ENCODE measurements at regions not wholly inside any gene's neighbourhood (a gene's known extent, or its start where the extent isn't known, plus 50 kb on each side); places are given as distances from the start of the nearest gene placed in this dataset.

DNA sequence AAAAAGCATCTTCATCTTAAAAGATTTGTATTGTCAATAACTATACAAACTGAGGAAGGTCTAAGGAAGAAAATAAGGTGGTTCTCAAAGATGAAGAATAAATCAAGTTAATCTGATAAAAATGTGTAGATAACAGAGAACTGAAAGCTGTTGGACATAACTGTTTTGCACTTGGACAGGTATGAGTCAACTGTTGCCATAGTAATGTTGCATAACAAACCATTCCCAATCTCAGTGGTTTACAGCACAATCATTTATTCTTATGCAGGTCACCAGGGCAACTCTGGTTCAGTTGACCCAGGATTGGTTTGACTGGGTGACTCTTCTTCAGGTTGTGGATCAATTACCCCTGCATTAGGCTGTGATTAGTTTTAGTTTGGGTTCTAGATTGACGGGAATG lies 2197.7 kb downstream of the ARAP2 start:
- Mint-ChIP-seq H3K4me3 (no peak overlapping the region), H3K27me3 (ENCODE audit: insufficient read depth, low read depth) (no peaks in the 10 kb centered on the region), H3K9me3 (no peaks in the 10 kb centered on the region), H3K27ac (no peak overlapping the region), H3K36me3 (no peaks in the 10 kb centered on the region), H3K4me1 (no peaks in the 10 kb centered on the region)
- Histone ChIP-seq H4K20me1 (ENCODE audit: low read depth) (no peaks in the 10 kb centered on the region), H3K27ac (no peak overlapping the region), H3K9ac (no peak overlapping the region), H2AFZ (replicated peaks) (no peak overlapping the region), H3K4me3 (no peak overlapping the region), H3K4me1 (no peaks in the 10 kb centered on the region), H3K27me3 (no peaks in the 10 kb centered on the region), H3K9me3 (ENCODE audit: low read depth) (no peaks in the 10 kb centered on the region), H3F3A (ENCODE audit: low read depth) (no peaks in the 10 kb centered on the region), H3K79me2 (ENCODE audit: low read depth) (no peaks in the 10 kb centered on the region), H3K36me3 (no peaks in the 10 kb centered on the region), H3K4me2 (no peak overlapping the region)
- TF ChIP-seq, protein P1, sequence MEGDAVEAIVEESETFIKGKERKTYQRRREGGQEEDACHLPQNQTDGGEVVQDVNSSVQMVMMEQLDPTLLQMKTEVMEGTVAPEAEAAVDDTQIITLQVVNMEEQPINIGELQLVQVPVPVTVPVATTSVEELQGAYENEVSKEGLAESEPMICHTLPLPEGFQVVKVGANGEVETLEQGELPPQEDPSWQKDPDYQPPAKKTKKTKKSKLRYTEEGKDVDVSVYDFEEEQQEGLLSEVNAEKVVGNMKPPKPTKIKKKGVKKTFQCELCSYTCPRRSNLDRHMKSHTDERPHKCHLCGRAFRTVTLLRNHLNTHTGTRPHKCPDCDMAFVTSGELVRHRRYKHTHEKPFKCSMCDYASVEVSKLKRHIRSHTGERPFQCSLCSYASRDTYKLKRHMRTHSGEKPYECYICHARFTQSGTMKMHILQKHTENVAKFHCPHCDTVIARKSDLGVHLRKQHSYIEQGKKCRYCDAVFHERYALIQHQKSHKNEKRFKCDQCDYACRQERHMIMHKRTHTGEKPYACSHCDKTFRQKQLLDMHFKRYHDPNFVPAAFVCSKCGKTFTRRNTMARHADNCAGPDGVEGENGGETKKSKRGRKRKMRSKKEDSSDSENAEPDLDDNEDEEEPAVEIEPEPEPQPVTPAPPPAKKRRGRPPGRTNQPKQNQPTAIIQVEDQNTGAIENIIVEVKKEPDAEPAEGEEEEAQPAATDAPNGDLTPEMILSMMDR (IDR thresholded peaks at IDR 0.05), result no peak
- TF ChIP-seq EZH2 (IDR thresholded peaks at IDR 0.05) (no peak), EZH2phosphoT487 (IDR thresholded peaks at IDR 0.05) (no peak)
- DNase-seq (ENCODE audit: low spot score), result no peak

DNA sequence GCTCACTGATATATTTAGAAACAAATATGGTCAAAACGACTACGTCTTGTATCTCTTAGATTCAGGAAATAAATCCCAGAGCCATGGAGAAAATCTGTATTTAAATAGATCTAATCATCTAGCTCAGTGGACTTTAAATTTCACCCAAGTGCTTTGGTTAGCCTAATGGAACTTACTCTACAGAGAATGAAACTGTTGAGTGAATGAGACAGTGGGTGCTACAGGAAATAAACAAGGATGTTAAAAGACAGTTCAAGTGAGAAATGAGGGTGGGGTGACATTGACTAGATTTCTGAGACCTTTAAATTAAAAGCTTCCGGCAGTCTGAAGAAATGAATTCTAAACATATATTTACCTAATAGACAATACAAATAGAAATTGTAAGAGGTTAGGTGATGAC lies 2197.0 kb downstream of the ARAP2 start:
- H3K9ac ChIP-seq, result no peak overlapping the region
- no peaks in the 10 kb centered on the region for H4K20me1 ChIP-seq (ENCODE audit: low read depth)
- no peak overlapping the region for H3K27ac ChIP-seq
- no peaks in the 10 kb centered on the region for H3K9me3 ChIP-seq (ENCODE audit: low read depth)
- H3K4me3 Mint-ChIP-seq, result no peak overlapping the region
- no peaks in the 10 kb centered on the region for H3K27me3 ChIP-seq
- H3K4me1 ChIP-seq, result no peaks in the 10 kb centered on the region
- no peak overlapping the region for H3K27ac Mint-ChIP-seq
- H3F3A ChIP-seq (ENCODE audit: low read depth), result no peaks in the 10 kb centered on the region
- no peak for TF ChIP-seq EZH2 (IDR thresholded peaks at IDR 0.05)
- H3K79me2 ChIP-seq (ENCODE audit: low read depth), result no peaks in the 10 kb centered on the region
- H3K4me1 Mint-ChIP-seq, result no peaks in the 10 kb centered on the region
- no peaks in the 10 kb centered on the region for H3K27me3 Mint-ChIP-seq (ENCODE audit: insufficient read depth, low read depth)
- H3K4me2 ChIP-seq, result no peak overlapping the region
- no peaks in the 10 kb centered on the region for H3K36me3 ChIP-seq
- DNase-seq (ENCODE audit: low spot score), result no peak
- no peak overlapping the region for H3K4me3 ChIP-seq
- no peak overlapping the region for H2AFZ ChIP-seq (replicated peaks)
- H3K9me3 Mint-ChIP-seq, result no peaks in the 10 kb centered on the region
- H3K36me3 Mint-ChIP-seq, result no peaks in the 10 kb centered on the region

DNA sequence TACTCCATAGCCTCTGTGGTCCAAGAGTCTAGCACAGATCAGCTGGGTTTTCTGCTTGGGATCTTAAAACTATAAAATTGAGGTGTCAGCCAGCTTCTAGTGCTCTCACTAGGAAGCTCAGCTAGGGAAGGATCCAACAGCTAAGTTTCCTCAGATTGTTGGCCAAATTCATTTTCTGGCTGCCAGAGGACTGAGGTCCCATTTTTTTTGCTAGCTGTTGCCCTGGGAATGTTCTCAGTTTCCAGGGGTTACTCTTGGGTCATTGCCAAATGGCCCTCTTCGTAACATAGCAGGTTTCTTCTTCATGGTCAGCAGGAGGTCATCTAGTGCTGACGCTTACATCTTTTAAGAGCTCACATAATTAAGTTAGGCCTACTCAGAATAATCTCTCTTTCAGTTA lies 2178.2 kb downstream of the ARAP2 start:
- H2AFZ ChIP-seq (replicated peaks), result no peak overlapping the region
- H3K4me2 ChIP-seq, result no peak overlapping the region
- Mint-ChIP-seq H3K36me3 (no peaks in the 10 kb centered on the region), H3K4me3 (no peak overlapping the region), H3K9me3 (no peaks in the 10 kb centered on the region), H3K4me1 (peaks cover 10% of the 10 kb centered on the region), H3K27me3 (ENCODE audit: insufficient read depth, low read depth) (no peaks in the 10 kb centered on the region), H3K27ac (no peak overlapping the region)
- TF ChIP-seq, protein P1 (IDR thresholded peaks at IDR 0.05), result no peak
- TF ChIP-seq EZH2phosphoT487 (IDR thresholded peaks at IDR 0.05), result no peak
- TF ChIP-seq EZH2 (IDR thresholded peaks at IDR 0.05), result no peak
- H3K36me3 ChIP-seq, result no peaks in the 10 kb centered on the region
- no peaks in the 10 kb centered on the region for H4K20me1 ChIP-seq (ENCODE audit: low read depth)
- no peaks in the 10 kb centered on the region for H3K4me1 ChIP-seq
- no peaks in the 10 kb centered on the region for H3K27me3 ChIP-seq
- no peaks in the 10 kb centered on the region for H3K79me2 ChIP-seq (ENCODE audit: low read depth)
- H3K4me3 ChIP-seq, result no peak overlapping the region
- DNase-seq (ENCODE audit: low spot score), result no peak
- no peak overlapping the region for H3K9ac ChIP-seq
- no peak overlapping the region for H3K27ac ChIP-seq
- H3F3A ChIP-seq (ENCODE audit: low read depth), result no peaks in the 10 kb centered on the region
- H3K9me3 ChIP-seq (ENCODE audit: low read depth), result no peaks in the 10 kb centered on the region

DNA sequence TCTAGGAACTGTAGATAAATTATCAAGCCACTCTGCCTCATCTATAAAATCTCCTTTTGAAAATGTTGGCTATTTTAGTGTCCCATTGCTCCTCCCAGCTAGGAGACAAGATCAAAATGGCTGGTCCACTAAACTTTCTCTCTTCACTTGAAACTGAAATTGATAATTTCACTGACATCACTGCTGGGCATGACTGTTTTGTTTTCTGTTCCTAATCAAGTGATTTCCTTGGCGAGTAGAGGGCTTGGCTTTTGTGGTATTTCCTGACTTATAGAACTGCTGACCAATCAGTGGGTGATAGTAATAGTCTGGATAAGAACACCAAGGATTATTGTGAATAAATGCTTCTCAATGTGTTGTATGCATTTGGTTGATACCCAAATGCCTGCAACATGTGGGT lies 2152.9 kb downstream of the ARAP2 start:
- Histone ChIP-seq H3K27me3 (no peaks in the 10 kb centered on the region), H3F3A (ENCODE audit: low read depth) (no peaks in the 10 kb centered on the region), H3K79me2 (ENCODE audit: low read depth) (no peaks in the 10 kb centered on the region), H3K36me3 (no peaks in the 10 kb centered on the region), H3K4me2 (no peak overlapping the region), H3K9ac (no peak overlapping the region), H3K4me1 (no peaks in the 10 kb centered on the region), H4K20me1 (ENCODE audit: low read depth) (no peaks in the 10 kb centered on the region), H3K4me3 (no peak overlapping the region), H2AFZ (replicated peaks) (no peak overlapping the region), H3K27ac (no peak overlapping the region), H3K9me3 (ENCODE audit: low read depth) (no peaks in the 10 kb centered on the region)
- no peaks in the 10 kb centered on the region for H3K36me3 Mint-ChIP-seq
- DNase-seq (ENCODE audit: low spot score), result no peak
- H3K9me3 Mint-ChIP-seq, result no peaks in the 10 kb centered on the region
- H3K4me3 Mint-ChIP-seq, result no peak overlapping the region
- no peaks in the 10 kb centered on the region for H3K27me3 Mint-ChIP-seq (ENCODE audit: insufficient read depth, low read depth)
- no peak overlapping the region for H3K27ac Mint-ChIP-seq
- no peak for TF ChIP-seq EZH2 (IDR thresholded peaks at IDR 0.05)
- H3K4me1 Mint-ChIP-seq, result no peaks in the 10 kb centered on the region

Data from neural progenitor cell (in vitro differentiated cells).